Femur (tissue), 1 donor: ENCODE measurements at regions not wholly inside any gene's neighbourhood (a gene's known extent, or its start where the extent isn't known, plus 50 kb on each side); places are given as distances from the start of the nearest gene placed in this dataset.
"Not testable (repeated sequence)": the region's sequence is repeated elsewhere in the genome, so short reads cannot be mapped to it uniquely, and the experiment has no call there.

ENCODE experiments used
- DNase-seq: peaks from one replicate; pipeline ENCODE4 v3.0.0-alpha.2; 2017

DNA sequence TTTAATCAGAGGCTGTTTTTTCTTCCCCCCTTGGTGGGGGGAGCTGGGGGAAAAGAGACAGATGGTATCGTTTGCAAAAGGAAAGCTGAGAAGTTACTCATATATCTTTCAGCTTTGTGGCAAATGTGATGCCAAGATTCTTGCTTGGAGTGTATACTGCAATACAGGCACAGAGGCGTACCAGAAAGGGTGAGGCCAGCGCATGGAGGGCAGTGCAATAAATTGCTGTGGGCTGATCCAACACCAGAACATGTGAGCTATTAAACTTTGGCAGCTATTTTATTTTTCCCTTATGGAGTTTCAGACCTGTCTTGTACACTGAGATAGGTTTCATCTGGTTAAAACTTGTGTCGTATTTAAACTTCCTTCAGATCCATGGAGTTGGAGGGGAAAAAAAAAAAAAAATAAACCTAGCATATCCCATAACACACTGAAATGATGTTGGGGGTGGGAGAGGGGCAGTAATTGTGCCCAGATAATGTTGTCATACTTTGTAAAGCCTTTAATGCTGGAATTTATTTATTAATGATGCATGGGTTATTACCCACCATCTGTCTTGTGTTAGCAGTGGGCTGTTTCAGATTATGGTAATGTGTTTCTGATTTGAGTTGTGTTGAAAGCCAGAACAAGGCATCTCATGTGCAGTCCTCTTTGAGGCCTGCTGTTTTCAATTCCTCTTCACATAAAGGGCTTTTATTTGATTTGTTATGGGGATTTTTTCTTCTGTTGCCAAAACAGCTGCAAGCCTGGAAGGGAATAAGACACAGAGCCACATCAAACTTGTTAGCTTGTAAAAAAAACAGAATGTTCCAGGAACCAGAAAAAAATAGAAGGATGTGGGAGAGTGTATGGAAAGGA lies 891.3 kb downstream of the TLE1 start:
- peak; percentile 76 for DNase-seq

DNA sequence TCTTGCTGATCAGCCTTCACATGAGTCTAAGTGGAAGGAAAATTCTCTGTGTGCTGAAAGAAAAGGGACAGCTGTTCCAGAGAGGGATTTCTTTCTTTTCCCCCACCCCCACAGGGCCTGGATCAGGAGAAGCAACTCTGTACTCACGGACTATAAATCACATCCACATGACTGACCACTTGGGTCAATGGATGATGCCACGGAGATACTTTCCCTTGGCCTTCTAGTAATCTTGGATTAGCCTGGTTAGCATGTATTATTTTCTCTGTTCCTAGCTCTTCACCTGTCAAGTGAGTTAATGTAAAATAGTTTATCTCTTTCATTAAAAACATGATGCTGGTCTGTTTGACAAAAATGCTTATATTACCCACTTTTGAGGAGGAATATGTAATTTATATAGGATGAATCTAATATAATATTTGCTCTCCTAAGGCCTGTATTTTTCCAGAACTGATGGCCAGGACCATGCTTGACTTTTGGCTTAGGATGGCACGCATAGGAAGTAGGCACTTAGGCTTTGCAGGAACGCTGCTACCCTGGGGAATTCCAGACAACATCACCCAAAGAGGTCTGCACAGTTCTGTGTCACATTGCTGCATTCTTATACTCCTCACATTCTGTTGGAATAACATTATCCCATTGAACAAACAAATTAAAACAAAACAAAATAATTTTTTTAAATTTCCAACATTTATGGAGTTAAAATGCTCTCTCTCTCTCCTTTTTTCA lies 892.1 kb downstream of the TLE1 start:
- DNase-seq = peak; percentile 24

DNA sequence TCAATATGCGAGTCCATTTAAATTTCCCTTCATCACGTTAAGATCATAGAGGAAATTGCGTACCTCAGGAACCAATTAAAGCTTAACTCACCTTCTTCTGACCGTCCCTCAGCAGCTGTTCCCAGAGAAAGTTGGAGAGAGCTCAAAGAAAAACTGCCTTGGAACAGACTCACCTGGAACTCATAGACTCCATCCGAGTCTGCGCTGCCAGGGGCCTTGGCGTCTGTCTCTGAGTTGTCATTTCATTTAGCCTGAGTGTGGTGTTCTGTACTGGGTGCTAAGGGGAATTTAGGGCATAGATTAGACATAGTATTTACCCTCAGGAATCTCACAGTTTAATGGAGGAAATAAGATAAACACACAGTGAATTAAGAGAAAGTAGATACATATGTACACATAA lies 892.7 kb downstream of the TLE1 start:
- peak; percentile 51 for DNase-seq

DNA sequence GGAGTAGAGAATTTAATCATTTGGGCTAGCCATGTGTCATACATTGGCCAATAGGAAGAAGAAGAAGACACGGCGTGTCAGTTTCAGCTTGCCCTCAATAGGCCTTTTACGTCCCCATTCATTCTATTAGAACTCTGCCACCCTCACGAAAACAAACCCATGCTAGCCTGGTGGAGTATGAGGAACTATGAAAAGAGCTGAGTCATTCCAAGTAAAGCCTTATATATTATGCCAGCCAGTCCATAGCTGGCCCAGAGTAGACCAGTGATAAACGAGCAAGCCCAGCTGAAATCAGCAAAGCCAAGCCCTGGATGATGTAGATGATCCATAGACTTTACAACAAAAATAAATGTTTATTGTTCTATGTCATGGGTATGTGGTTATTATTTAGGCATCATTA lies 895.1 kb downstream of the TLE1 start:
- DNase-seq = no peak

DNA sequence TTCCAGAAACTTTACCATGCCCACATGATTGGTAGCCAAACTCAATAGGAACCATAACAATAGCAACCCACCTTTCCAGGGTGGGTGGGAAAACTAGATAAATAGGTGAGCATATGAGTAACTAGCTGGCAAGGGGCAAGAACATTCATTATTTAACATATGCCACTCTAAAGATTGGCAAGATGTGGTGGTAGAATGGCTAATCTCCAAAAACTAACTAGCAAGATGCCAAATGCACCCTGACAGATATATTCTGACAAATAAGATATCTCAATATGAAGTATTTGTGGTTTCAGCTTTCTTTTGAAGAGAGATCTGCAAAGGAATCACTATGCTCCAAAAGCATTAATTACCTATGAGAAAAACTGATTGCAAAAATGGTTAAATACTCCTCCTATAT lies 895.6 kb downstream of the TLE1 start:
- no peak for DNase-seq

DNA sequence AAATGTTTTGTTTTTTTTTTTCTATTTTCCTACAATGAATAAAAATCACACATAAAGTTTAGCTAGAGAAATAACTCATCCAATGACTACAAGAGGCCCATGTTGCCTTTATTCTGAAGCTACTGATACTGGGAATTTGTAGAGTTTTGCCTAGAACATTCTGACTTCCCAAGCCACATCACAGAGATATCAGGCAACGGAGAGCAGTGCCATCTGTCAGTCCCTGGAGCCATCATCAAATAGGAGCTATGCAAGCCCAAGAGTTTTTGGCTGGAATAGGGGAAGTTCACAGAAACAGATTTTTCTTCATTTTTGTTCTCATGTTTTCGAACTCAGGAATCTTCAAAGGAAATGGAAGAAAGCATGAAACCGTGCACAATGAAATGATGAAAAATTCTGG lies 896.6 kb downstream of the TLE1 start:
- no peak for DNase-seq

DNA sequence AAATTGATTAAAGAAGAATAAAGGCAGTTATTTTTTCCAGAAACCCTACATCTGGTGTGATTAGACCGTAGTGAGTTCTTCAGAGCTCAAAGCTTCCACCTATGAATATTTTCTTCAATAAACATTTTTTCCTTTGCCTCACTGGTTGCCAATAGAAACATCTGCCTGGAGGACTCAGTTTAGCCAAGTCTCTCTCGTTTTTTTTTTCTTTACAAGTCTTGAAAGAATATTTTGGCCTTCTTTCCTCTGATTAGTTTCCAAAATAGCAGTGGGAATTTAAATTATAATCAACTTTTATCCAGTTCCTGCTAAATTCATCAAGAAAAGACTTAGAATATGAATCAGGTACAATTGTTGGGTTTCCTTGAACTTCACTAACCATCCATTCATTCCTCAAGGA lies 897.5 kb downstream of the TLE1 start:
- DNase-seq = no peak

DNA sequence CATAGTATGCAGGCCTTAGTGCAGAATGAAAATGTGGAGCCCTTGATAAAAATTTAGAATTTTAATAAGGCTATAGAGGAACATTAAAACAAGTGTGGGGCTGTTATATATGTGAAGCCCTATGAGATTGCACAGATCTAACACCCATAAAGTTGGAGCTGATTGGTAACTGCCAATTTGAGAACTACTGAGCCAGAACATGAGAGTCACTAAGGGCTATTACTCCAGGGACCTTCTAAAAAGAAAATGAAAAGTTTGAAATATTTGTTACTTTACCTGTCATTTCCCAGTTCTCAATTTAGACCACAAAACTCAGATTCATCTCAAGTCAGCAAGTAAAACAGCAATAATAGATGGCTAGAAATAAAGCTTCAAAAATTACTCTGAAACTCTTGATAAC lies 898.6 kb downstream of the TLE1 start:
- DNase-seq = no peak

DNA sequence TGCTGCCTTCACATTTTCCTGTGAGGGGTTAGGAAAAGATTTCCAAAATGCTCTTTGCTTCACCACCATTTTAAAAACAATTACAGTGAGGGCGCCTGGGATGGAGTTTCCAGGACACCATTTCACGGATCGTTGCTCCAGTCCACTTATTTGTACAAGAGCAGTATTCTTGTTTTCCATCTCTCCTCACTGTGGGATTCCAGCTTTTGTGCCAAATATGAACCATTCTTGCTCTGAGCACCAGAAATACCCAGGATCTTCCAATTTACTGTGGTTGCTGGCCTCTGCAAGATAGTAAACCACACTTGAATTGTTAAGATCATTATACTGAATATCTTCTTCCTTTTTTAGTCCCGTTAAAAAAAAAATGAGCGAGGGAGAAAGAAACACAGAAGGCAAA lies 899.5 kb downstream of the TLE1 start:
- DNase-seq = no peak

DNA sequence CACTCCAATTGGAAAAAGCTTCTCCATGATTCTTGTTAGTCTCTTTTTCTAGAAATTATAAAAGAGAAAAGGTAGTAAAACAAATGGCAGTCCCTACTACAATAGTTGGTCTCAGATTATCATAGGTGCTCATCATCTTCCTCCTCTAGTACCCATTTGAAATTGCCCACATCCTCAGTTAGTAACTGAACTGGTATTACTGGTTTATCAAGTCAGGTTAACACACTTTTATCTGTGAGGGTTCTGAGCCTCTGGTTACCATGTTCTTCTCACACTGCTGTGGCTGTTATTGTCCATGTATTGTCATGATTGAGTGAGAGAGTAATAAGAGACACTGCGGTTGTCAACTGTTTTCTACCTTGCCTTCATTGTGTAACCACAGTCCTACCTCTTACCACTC lies 901.7 kb downstream of the TLE1 start:
- DNase-seq = no peak

DNA sequence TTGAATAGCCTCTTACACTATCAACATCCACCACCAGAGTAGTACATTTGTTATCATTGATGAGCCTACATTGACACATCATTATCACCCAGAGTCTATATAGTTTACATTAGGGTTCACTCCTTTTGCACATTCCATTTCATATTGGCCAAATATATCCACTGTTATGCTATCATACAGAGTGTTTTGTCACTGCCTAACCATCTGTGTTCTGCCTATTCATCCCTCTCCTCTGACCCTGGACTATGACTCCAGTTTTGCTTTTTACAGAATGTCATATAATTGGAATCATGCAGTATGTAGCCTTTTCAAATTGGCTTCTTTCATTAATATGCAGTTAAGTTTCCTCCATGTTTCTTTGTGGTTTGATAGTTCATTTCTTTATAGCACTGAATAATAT lies 904.7 kb downstream of the TLE1 start:
- DNase-seq = no peak

DNA sequence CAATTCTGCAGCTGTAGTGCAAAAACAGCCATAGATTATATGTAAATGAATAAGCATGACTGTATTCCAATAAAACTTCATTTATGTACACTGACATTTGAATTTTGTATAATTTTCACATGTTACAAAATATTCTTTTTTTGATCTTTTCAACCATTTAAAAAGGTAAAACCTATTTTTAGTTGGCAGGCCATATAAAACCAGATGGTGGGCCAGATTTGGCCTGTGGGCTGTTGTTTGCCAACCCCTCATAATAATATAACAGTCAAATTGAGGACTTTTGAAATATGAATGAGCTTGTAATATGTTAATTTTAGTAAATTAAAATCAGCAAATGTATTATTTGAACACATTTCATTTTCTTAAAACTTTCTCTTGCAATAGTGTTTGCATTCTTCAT lies 913.4 kb downstream of the TLE1 start:
- no peak for DNase-seq

DNA sequence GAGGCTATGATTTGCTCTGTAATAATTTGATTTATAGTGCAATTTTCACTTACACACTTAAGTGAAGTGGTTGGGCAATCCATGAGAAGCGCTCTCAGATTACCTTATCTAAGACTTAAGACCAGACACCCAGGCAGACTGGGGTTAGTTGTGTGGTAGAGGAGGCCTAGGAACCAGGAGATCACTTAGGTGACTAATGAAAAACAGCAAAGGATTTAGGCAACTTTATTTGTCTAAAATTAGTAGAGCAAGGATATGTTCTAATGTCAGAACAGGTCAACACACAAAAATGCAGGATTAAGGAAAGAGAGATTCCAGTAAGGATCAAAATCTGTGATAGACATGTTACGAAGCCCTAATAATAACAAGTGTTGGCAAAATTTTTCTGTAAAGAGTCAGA lies 913.8 kb downstream of the TLE1 start:
- no peak for DNase-seq

DNA sequence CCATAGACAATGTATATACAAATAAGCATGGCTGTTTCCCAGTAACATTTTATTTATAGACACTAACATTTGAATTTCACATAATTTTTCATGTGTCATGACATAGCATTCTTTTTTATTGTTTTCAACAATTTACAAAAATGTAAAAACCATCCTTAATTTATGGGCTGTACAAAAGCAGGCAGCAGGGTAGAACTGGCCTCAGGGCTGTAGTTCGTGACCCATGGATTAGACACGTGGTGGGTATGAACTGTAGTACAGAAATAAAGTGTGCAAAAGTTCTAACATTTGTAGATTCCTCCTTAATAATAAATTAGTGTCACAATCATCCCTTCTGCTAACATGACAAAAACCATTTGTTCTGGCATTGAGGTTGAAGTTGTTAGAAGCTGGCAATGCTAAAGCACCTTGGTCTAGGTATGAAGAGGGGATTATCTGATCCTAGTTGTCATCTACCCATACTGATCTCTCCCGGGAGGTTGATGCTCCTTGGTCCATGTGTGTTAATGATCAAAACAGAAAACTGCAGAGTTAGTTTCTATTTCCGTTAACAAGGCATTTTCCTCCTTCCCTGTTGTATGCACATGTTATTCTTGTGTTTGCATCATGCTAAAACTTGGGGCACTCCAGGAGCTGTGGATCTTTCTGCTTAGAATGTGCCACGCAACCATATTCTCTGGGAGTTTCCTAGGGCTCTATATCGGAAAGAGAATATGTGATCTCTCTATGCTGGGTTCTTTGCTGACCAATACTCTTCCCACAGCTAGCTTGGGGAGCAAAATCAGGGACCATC lies 917.6 kb downstream of the TLE1 start:
- no peak for DNase-seq

DNA sequence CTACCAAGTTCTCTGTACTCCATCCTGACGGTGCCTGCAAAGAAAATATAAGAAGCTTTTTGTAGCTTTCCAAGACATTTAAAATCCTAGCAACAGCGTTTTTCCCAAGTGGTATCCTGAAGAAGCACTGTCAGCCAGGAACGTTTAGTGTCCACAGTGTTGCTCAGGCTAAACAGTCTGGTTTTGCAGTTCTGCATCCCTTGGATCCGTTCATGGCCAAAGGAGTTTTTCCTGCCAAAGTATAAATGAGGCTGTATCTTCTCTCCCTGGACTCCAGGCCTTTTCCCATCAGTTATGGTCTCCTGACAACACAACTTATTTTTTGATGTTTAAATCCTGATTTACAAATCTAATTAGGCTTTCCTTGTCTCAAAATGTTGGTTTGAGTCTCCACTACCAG lies 925.8 kb downstream of the TLE1 start:
- DNase-seq = peak; percentile 56

DNA sequence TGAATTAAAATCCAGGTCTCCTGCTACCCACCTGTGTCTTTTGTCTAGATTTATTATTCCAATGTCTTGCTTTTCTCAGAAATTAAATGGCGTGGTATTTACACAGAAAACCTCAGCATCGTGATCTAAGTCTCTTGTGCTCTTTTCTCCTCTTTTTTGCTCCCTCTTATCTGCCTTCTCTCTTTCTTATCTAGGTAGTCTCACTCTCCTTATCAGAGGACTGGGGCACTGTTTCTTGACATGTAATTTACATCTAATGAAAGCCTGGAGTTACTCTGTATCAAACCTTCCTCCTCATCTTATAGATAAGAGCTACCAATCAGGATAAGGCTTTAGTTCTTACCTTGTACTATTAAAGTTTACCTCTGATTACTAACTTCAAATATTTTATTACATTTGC lies 933.8 kb downstream of the TLE1 start:
- no peak for DNase-seq

DNA sequence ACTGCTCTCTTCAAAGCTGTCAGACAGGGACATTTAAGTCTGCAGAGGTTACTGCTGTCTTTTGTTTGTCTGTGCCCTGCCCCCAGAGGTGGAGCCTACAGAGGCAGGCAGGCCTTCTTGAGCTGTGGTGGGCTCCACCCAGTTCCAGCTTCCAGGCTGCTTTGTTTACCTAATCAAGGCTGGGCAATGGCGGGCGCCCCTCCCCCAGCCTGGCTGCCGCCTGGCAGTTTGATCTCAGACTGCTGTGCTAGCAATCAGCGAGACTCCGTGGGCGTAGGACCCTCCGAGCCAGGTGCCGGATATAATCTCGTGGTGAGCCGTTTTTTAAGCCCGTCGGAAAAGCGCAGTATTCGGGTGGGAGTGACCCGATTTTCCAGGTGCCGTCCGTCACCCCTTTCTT lies 942.3 kb downstream of the TLE1 start:
- not testable (repeated sequence) for DNase-seq

DNA sequence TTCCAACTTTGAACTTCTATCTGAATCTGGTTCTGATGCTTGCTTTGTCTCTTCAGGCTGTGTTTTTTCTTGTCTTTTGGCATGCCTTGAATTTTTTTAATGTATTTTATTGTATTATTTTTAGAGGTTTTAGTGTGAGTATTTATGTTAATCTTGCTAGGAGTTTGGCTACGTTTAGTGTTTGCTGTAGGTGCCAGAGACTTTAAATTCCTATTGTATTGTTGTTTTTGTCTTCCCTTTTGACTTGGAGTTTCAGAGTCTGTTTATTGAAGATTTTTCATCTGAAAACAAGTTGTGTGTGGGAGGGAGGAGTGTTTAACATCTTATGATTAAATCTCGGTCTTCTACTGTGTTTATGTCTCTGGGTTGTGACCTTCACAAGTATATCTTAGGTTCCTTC lies 956.8 kb downstream of the TLE1 start:
- DNase-seq = no peak

DNA sequence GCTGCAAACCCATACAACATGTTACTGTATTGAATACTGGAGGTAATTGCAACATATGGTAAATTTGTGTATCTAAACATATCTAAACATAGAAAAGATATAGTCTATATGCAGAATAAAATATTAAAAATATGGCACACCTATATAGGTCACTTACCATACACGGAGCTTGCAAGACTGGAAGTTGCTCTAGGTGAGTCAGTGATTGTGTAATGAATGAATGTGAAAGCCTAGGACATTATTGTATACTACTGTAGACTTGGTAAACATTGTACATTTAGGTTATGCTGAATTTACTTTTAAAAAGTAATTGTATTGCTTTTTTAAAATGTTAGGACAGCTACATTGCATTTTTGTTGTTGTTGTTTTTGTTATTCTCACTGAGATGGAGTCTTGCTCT lies 968.8 kb downstream of the TLE1 start:
- no peak for DNase-seq

DNA sequence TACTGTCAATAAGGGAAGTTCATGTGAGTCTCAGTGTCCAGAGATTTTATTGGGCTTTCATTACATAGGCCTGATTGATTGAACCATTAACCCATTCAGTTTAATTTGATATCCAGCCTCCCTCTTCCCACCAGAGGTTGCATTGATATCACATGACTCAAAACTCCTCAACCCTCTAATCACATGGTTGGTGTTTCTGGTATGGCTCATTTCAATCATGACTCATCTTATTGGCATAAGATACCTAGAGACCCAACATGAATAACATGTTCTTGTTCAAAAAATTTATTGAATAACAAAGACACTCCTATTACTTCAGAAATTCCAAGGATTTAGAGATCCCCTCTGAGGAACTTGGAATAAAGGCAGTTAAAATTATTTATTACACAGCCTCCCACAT lies 982.2 kb downstream of the TLE1 start:
- no peak for DNase-seq

DNA sequence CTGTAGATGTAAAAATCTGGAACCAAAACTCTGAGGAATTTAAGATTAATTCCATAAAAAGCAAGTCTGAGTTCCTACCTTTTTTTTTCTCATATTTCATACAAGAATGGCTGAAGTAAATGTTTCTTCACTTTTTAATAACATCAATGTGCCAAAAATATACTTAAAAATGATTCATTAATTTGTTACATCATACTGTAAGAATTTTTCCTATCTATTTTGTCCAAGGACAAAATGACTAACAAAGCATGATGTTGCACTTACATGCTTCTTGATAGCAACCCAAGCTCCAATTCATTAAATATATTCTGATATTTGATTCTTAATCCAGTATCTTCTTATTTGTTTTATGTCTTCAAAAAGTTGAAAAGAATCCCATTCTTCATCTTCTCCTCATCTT lies 988.3 kb downstream of the TLE1 start:
- DNase-seq = no peak

DNA sequence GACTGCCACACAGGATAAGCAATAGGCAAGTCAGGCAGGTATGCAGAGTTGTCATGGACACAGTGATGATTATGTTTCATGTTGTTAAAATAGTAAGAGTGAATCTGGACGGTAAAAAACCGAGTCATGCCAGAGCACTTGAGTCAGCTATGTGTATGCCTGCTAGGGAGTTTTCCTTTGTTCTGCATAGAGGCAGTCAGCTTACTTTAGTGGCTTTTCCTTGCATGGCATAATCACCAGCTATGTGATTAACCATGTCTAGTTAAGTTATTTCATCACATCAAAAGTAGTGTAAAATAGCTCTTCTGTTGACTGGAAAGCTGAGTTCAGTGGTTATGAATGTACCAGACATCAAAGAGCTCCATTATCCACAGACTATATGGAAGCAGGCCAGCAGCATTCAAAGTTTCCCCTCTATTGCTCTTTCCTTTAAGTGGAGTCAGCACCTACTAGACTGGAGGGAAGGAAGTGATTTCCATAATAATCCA lies 989.8 kb downstream of the TLE1 start:
- DNase-seq = no peak

DNA sequence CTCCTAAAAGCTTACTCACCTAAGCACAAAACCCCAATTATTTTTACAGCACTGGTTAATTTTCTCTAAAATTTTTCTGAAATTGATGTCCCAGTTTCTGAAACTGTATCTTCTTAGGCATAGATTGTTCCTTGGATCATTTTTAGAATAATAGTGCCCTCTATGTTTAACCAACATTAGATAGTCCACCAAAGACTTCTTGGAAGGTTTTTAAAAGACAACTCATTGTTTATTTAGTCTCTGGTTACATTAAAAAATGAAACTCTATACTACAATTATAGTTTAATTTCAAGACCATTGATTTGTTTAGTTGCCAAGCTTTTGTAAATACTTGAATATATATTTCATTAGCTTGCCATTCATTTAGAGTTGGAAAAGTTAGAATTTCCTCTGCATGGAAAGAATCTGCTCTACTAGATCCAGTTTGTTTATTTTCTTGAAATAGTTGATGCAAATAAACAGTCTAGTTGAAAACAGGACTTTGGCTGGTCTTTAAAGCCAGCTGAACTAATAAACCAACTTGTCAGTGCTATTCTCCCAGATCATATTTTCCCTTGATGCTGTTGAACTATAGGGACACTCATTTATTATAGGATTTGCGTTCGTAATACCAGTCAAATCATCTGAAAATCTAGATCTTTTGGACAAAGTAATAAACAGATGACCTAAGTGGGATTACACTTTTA lies 990.5 kb downstream of the TLE1 start:
- no peak for DNase-seq
